ENCODE measurements at regions not wholly inside any gene's neighbourhood (a gene's known extent, or its start where the extent isn't known, plus 50 kb on each side); places are given as distances from the start of the nearest gene placed in this dataset.

DNA sequence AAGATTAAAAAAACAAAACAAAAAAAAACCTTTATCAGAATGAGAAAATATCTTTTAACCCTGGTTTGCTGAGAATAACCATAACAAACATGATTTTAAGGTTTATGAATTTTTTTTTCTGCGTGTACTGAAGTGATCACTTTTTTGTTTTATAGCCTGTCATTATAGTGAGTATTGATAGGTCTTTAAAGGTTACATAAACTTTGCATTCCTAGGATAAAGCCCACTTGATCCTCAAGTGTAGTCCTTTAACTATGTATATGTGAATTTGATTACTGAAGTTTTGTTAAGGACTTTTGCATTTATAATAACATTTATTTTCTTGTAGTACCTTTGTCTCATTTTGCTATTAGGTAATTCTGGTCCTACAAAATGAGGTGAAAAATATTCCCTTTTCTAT, 709.8 kb upstream of the PCDH20 start:
- no peak for TF ChIP-seq POLR2A (IDR thresholded peaks at IDR 0.05)
- TF ChIP-seq, protein P1, sequence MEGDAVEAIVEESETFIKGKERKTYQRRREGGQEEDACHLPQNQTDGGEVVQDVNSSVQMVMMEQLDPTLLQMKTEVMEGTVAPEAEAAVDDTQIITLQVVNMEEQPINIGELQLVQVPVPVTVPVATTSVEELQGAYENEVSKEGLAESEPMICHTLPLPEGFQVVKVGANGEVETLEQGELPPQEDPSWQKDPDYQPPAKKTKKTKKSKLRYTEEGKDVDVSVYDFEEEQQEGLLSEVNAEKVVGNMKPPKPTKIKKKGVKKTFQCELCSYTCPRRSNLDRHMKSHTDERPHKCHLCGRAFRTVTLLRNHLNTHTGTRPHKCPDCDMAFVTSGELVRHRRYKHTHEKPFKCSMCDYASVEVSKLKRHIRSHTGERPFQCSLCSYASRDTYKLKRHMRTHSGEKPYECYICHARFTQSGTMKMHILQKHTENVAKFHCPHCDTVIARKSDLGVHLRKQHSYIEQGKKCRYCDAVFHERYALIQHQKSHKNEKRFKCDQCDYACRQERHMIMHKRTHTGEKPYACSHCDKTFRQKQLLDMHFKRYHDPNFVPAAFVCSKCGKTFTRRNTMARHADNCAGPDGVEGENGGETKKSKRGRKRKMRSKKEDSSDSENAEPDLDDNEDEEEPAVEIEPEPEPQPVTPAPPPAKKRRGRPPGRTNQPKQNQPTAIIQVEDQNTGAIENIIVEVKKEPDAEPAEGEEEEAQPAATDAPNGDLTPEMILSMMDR (IDR thresholded peaks at IDR 0.05): no peak

Data from ovary (tissue), 3 donors.